ENCODE measurements at regions not wholly inside any gene's neighbourhood (a gene's known extent, or its start where the extent isn't known, plus 50 kb on each side); places are given as distances from the start of the nearest gene placed in this dataset.

GRCh38 chr6:40887792-40888340 is 151.2 kb downstream of the UNC5CL start:
- Histone ChIP-seq H3K27ac (ENCODE audit: extremely low read depth, low read depth, low read length) (no peak overlapping the region), H3K9me3 (replicated peaks; ENCODE audit: control insufficient read depth, insufficient read depth, low read depth, low read length) (no peaks in the 10 kb centered on the region), H3K4me1 (replicated peaks in 1 of 2; ENCODE audit: control insufficient read depth in 2 of 2, insufficient read depth in 2 of 2, low read length in 2 of 2) (no peaks in the 10 kb centered on the region), H3K9me1 (ENCODE audit: control insufficient read depth, insufficient read depth, low read length) (no peaks in the 10 kb centered on the region), H3K27me3 (ENCODE audit: control insufficient read depth in 2 of 2, insufficient read depth in 2 of 2, low read length in 2 of 2) (peaks cover 16 to 44% of the 10 kb centered on the region in 2 experiments; a peak in 4 of 5 replicates), H3K79me2 (ENCODE audit: control insufficient read depth, insufficient read depth, low read length) (no peaks in the 10 kb centered on the region), H3K4me3 (no peak overlapping the region), H3K9ac (ENCODE audit: insufficient read depth in 1 of 2, low read depth in 2 of 2, low read length in 2 of 2) (no peak overlapping the region), H4K20me1 (replicated peaks; ENCODE audit: control insufficient read depth, insufficient read depth, low read length) (no peaks in the 10 kb centered on the region; the same call in 1 of the 2 replicates), H3K36me3 (ENCODE audit: control insufficient read depth, insufficient read depth, low read length) (no peaks in the 10 kb centered on the region), H3K4me2 (ENCODE audit: insufficient read depth, low read length) (no peak overlapping the region), H2AFZ (ENCODE audit: low read depth, low read length) (no peak overlapping the region)
- in situ Hi-C loops (cut with MboI) (no loop called here), intact Hi-C loops (cut with micrococcal nuclease) (no loop called here)
- no TSS peak for BruUV-seq (replicated peaks)
- no peak for TF ChIP-seq GABPB2 (CRISPR knock-in tag; conservative IDR thresholded peaks at IDR 0.05)
- TF ChIP-seq CTCFL (IDR thresholded peaks at IDR 0.05; ENCODE audit: borderline replicate concordance, insufficient read depth, low read depth, low read length, poor library complexity, severe bottlenecking), result no peak
- TF ChIP-seq GTF2F1 (IDR thresholded peaks at IDR 0.05; ENCODE audit: low read depth, low read length), result no peak
- TF ChIP-seq PHTF2 (CRISPR knock-in tag; IDR thresholded peaks at IDR 0.05), result no peak
- no peak for TF ChIP-seq FOXP4 (CRISPR knock-in tag; IDR thresholded peaks at IDR 0.05; ENCODE audit: borderline replicate concordance)
- TF ChIP-seq SIRT6 (IDR thresholded peaks at IDR 0.05; ENCODE audit: low read depth, low read length), result no peak
- no peak for TF ChIP-seq ZNF436 (CRISPR knock-in tag; IDR thresholded peaks at IDR 0.05)
- no peak for TF ChIP-seq WHSC1 (IDR thresholded peaks at IDR 0.05; ENCODE audit: low read length)
- ATAC-seq, result no peak
- DNase-seq (ENCODE audit: extremely low read depth in 1 of 4, low spot score in 3 of 4), result no peak
- WGBS (ENCODE audit: insufficient coverage, low coverage, missing lambda C conversion rate), result under 1% methylated on average over 6 of the region's 6 CpGs
- FAIRE-seq, result no peak
- ChIA-PET POLR2A (no interaction called here), CTCF (ENCODE audit: low intra/inter-chr PET ratio) (no interaction called here)
